ENCODE measurements at regions not wholly inside any gene's neighbourhood (a gene's known extent, or its start where the extent isn't known, plus 50 kb on each side); places are given as distances from the start of the nearest gene placed in this dataset.

DNA sequence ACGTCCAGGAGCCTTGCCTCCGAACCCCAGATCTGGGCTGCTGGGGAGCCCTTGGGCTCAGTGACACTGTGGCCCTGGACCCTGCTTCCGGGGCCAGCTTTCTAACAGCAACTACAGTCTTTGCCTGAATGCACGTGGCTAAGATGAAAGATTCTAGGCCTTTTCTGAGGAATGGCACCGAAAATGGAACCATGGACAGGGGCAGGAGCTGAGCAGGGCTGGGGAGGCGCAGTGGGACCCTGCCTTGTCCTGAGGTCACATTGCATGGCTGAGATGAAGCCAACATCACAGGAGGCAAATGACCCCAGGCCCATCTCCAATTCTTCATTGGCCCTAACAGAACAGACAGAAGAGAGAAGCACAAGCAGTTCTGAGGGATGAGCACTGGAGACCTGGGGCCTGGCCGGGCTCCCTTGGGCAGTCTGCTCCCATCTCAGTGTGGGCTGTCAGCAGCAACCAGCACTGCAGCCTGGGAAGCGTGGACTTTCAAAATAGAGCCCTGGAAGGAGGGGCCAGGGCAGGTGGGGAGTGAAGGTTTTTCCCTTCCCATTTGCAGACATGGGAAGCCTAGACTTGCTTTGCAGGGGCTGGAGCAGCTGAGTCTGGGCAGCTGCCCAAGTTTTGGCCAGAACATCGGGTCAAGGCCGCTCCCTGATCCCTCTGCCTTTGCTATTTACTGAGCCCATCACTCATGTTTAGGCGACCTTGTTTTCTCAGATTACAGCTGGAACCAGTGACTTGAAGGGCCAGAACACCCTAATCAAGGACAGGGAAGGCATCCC is 114.4 kb upstream of the TCERG1L start:
- no peaks in the 10 kb centered on the region for H3K36me3 Mint-ChIP-seq (ENCODE audit: low read depth)
- no peak for DNase-seq (ENCODE audit: low read depth, low spot score)
- H3K27me3 Mint-ChIP-seq (ENCODE audit: low read depth), result no peaks in the 10 kb centered on the region
- no peaks in the 10 kb centered on the region for H3K4me1 Mint-ChIP-seq
- no peak overlapping the region for H3K27ac Mint-ChIP-seq (ENCODE audit: unreplicated experiment)
- no peaks in the 10 kb centered on the region for H3K9me3 Mint-ChIP-seq
- TF ChIP-seq, protein P1, sequence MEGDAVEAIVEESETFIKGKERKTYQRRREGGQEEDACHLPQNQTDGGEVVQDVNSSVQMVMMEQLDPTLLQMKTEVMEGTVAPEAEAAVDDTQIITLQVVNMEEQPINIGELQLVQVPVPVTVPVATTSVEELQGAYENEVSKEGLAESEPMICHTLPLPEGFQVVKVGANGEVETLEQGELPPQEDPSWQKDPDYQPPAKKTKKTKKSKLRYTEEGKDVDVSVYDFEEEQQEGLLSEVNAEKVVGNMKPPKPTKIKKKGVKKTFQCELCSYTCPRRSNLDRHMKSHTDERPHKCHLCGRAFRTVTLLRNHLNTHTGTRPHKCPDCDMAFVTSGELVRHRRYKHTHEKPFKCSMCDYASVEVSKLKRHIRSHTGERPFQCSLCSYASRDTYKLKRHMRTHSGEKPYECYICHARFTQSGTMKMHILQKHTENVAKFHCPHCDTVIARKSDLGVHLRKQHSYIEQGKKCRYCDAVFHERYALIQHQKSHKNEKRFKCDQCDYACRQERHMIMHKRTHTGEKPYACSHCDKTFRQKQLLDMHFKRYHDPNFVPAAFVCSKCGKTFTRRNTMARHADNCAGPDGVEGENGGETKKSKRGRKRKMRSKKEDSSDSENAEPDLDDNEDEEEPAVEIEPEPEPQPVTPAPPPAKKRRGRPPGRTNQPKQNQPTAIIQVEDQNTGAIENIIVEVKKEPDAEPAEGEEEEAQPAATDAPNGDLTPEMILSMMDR (conservative IDR thresholded peaks at IDR 0.05), result no peak
- H3K4me3 Mint-ChIP-seq, result no peak overlapping the region

DNA sequence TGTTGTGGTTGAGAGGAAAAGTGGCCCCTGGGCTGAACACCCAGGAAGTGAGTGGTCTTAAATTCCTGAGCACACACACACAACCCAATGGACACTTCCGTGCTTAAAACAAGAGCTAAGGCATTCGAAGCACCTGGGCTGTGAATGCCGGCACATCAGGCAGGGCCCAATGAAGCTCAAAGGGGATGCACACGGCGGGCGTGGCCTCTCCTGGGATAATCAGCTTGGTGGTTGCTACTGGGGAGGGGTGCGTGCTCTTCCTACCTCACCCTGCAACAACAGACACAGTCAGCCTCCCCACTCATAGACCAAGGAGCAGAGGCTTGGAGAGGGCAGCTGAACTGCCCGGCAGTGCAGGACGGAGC is 115.0 kb upstream of the TCERG1L start:
- TF ChIP-seq, protein P1 (conservative IDR thresholded peaks at IDR 0.05), result no peak
- no peak for DNase-seq (ENCODE audit: low read depth, low spot score)
- H3K4me1 Mint-ChIP-seq, result no peaks in the 10 kb centered on the region
- H3K27me3 Mint-ChIP-seq (ENCODE audit: low read depth), result peaks cover under 1% of the 10 kb centered on the region
- H3K36me3 Mint-ChIP-seq (ENCODE audit: low read depth), result no peaks in the 10 kb centered on the region
- no peak overlapping the region for H3K27ac Mint-ChIP-seq (ENCODE audit: unreplicated experiment)
- H3K4me3 Mint-ChIP-seq, result no peak overlapping the region
- no peaks in the 10 kb centered on the region for H3K9me3 Mint-ChIP-seq

DNA sequence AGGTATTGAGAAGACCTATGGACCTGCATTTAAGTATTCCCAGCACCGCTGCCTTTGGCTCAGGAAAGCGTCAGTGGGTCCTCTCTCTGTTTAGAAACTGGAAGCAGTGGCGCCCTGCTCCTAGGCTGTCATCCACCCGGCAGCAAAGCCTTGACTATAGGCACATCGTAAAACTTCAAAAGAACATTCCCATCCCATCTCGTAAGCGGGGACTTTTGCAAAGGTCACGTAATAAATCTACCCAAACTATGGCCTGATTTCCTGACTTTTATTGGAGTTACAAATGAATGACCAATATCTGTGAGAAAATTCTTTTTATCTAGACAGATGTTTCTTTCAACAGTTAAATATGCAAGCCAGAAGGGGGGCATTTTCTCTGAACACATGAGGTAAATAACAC is 115.8 kb upstream of the TCERG1L start:
- no peak overlapping the region for H3K4me3 Mint-ChIP-seq
- H3K27ac Mint-ChIP-seq (ENCODE audit: unreplicated experiment), result no peak overlapping the region
- TF ChIP-seq, protein P1 (conservative IDR thresholded peaks at IDR 0.05), result no peak
- no peaks in the 10 kb centered on the region for H3K4me1 Mint-ChIP-seq
- no peaks in the 10 kb centered on the region for H3K36me3 Mint-ChIP-seq (ENCODE audit: low read depth)
- no peak for DNase-seq (ENCODE audit: low read depth, low spot score)
- H3K9me3 Mint-ChIP-seq, result no peaks in the 10 kb centered on the region
- peaks cover 7% of the 10 kb centered on the region for H3K27me3 Mint-ChIP-seq (ENCODE audit: low read depth)

DNA sequence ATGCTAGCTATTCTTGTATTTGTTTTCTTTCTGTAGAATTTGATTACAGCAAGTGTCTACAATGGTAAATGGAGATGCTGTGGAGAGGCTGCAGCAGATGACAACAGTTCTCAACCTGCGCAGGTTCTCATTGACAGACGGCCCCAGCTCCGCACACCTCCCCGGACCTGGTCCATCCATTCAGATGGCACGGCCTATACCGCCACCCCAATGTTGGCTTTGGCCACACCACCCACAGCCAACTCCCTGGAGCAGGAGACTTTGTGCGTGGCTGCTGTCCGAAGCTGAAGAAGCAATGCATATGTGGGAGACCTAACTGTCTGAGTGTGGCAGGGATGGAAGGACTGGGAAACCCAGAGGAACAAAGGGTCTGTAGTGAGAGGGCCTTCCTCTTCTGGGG is 116.4 kb upstream of the TCERG1L start:
- no peaks in the 10 kb centered on the region for H3K4me1 Mint-ChIP-seq
- no peak overlapping the region for H3K4me3 Mint-ChIP-seq
- no peaks in the 10 kb centered on the region for H3K36me3 Mint-ChIP-seq (ENCODE audit: low read depth)
- TF ChIP-seq, protein P1 (conservative IDR thresholded peaks at IDR 0.05), result no peak
- H3K27ac Mint-ChIP-seq (ENCODE audit: unreplicated experiment), result no peak overlapping the region
- H3K27me3 Mint-ChIP-seq (ENCODE audit: low read depth), result peaks cover 7% of the 10 kb centered on the region
- no peak for DNase-seq (ENCODE audit: low read depth, low spot score)
- H3K9me3 Mint-ChIP-seq, result no peaks in the 10 kb centered on the region

DNA sequence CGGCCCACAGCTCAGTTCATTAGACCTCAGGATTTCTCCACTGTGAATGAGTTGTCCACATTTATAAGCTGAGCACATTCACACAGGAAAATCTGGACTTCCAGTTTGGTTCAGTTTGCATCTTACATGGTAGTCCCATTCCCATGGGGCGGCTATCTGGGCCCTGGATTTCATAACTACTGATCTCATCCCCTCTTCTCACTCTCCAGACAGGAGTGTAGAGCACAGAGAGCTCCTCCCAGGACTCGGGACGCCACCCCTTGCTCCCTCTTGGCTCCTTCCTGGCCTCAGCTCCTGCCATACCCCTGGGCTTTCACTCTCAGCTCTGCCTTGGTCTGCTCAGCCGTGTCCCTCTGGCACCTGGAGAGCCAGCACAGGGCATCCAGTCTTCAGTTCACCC is 117.6 kb upstream of the TCERG1L start:
- H3K4me3 Mint-ChIP-seq, result no peak overlapping the region
- DNase-seq (ENCODE audit: low read depth, low spot score), result no peak
- no peaks in the 10 kb centered on the region for H3K4me1 Mint-ChIP-seq
- TF ChIP-seq, protein P1 (conservative IDR thresholded peaks at IDR 0.05), result no peak
- peaks cover 7% of the 10 kb centered on the region for H3K27me3 Mint-ChIP-seq (ENCODE audit: low read depth)
- H3K27ac Mint-ChIP-seq (ENCODE audit: unreplicated experiment), result no peak overlapping the region
- no peaks in the 10 kb centered on the region for H3K9me3 Mint-ChIP-seq
- H3K36me3 Mint-ChIP-seq (ENCODE audit: low read depth), result no peaks in the 10 kb centered on the region

Data from neural crest cell (in vitro differentiated cells).